ENCODE measurements at regions not wholly inside any gene's neighbourhood (a gene's known extent, or its start where the extent isn't known, plus 50 kb on each side); places are given as distances from the start of the nearest gene placed in this dataset.

DNA sequence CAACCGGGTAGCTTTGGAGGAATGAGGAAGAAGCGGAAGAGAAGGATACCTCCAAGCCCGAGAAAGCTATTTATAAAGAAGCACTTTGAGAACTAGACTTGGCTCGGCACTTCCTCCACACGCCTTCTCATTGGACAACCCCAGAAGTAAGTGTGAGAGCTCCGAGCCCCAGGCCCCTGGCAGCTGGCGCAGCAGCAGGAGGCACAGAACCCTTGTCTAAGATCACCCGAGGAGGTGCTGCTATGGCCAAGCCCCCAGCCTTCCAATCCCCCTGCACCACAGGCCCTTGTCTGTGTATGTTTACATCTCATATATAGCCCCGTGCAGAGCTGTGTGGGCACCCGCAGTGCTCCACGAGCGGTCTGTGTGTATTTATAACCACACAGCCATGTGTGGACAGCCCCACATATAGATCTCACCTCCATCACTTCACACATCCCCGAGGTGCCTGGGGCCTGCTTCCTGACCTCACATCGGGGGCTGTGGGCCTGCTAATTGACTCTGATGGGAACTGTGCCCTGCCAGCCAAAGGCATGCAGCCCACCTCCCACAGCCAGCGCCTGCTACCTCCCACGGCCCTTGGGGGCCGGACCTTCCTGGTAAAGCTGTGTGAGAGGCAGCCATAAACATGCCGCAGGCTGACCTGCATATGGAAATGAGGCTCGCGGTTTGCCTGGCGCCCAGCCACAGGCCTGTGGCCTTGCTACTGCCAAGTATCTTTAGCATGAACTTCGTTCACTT lies 96.1 kb downstream of the C17orf67 start:
- DNase-seq (ENCODE audit: low read depth) = no peak

DNA sequence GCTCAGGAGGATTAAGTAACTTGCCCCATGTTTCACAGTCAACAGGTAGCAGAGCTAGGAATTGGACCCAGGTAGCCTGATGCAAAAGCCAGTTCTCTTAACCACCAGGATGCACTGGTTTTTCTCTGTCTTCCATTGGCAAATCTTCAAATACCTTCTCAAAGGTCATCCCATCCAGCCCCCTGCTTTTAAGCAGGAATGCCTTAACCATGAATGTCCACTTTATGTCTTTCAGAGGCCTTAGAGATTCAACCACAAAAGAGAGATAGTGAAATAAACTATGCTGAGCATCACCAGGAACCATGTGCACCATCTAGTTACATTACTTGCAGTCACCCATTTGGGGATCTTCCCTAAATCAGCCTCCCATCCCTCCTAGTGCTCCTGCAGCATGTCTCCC lies 94.3 kb downstream of the C17orf67 start:
- DNase-seq (ENCODE audit: low read depth) = no peak

DNA sequence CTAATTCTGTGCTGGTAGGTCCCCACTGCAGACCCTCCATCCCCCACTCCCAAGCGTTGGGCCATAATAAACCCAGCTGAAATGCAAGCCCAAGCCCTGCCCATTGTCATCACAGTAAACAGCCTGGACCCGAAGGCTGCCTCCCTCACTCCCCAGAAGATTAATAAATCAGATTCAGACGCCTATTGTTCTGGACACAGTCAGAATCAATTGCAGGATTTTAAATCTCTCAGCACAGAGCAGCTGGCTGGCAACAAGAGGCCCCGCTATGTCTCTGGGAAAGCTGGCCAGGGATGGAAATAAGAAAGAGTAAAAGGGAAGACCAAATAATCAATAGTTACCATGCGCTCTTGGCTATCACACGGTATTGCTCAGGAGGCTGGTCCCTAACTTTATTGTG lies 93.9 kb downstream of the C17orf67 start:
- no peak for DNase-seq (ENCODE audit: low read depth)

DNA sequence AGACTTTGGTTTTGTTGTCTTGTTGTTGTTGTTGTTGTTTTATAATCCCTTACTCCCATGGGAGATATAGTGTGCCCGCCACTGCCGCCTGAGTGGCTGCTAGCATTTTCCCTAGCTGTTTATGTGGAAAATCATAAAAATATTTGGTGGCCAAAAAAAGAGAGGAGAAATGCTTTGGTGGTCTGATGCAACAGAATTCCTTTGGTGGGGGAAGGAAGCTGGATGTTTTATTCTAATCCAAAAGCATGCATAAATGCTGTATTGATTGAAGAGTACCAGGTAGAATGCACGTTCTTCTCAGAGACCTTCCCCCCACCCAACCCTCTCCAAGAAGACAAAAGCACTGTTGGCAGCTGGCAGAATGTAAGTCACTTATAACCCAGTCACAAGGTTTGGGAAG lies 93.2 kb downstream of the C17orf67 start:
- DNase-seq (ENCODE audit: low read depth) = no peak

Data from fibroblast of the conjunctiva (primary cell).